ENCODE measurements at regions not wholly inside any gene's neighbourhood (a gene's known extent, or its start where the extent isn't known, plus 50 kb on each side); places are given as distances from the start of the nearest gene placed in this dataset.
A peak's percentile ranks its signal among the peaks of the same experiment; 100 is the strongest.

DNA sequence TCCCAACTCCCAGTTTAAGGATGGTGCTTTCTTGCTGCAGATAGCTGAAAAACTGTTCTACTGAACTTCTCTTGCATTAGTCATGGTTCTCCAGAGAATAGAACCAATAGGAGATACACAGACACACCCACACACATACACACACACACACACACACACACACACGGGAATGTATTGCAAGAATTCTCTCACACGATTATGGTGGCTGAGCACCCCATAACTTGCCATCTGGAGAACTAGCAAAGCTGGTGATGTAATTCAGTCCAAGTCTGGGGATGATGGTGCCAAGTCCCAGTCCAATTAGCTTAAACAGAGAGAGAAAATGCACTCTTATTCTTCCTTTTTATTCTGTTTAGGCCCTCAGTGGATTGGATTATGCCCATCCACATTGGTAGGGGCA lies 643.9 kb downstream of the DIAPH3 start:
- H3K27me3 ChIP-seq (ENCODE audit: insufficient read depth in 3 of 3, low read length in 2 of 3): no peaks in the 10 kb centered on the region
- no peaks in the 10 kb centered on the region for H3K9me3 ChIP-seq
- no peak overlapping the region for H3K4me3 ChIP-seq
- TF ChIP-seq, protein P1, sequence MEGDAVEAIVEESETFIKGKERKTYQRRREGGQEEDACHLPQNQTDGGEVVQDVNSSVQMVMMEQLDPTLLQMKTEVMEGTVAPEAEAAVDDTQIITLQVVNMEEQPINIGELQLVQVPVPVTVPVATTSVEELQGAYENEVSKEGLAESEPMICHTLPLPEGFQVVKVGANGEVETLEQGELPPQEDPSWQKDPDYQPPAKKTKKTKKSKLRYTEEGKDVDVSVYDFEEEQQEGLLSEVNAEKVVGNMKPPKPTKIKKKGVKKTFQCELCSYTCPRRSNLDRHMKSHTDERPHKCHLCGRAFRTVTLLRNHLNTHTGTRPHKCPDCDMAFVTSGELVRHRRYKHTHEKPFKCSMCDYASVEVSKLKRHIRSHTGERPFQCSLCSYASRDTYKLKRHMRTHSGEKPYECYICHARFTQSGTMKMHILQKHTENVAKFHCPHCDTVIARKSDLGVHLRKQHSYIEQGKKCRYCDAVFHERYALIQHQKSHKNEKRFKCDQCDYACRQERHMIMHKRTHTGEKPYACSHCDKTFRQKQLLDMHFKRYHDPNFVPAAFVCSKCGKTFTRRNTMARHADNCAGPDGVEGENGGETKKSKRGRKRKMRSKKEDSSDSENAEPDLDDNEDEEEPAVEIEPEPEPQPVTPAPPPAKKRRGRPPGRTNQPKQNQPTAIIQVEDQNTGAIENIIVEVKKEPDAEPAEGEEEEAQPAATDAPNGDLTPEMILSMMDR (IDR thresholded peaks at IDR 0.05): no peak
- ATAC-seq: no peak
- no peak overlapping the region for H3K27ac ChIP-seq
- DNase-seq: no peak
- no peaks in the 10 kb centered on the region for H3K36me3 ChIP-seq (ENCODE audit: insufficient read depth in 1 of 2, low read depth in 1 of 2)
- intact Hi-C loops (cut with DNase I): no loop called here
- H3K4me1 ChIP-seq: no peaks in the 10 kb centered on the region
- 20 to 61% (median 34%) methylated on average over 2 of the region's 2 CpGs for WGBS, 3 donors

DNA sequence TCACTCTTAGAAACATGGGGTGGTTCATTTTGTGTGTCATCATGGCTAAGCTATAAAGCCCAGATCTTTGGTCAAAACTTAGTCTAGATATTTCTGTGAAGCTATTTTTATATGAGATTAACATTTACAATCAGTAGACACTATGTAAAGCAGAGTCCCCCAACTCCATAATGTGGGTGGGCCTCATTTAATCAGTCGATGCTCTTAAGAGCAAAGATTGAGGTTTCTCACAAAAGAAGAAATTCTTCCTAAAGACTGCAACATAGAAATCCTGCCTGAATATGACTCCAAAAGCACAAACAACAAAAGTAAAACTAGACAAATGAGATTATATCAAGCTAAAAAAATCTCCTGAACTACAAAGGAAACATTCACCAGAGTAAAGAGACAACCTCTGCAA lies 642.2 kb downstream of the DIAPH3 start:
- DNase-seq (no peak), ATAC-seq (no peak)
- Histone ChIP-seq H3K9me3 (no peaks in the 10 kb centered on the region), H3K27ac (no peak overlapping the region), H3K4me3 (no peak overlapping the region), H3K36me3 (ENCODE audit: insufficient read depth in 1 of 2, low read depth in 1 of 2) (no peaks in the 10 kb centered on the region), H3K27me3 (ENCODE audit: insufficient read depth in 3 of 3, low read length in 2 of 3) (no peaks in the 10 kb centered on the region), H3K4me1 (no peaks in the 10 kb centered on the region)
- TF ChIP-seq, protein P1 (IDR thresholded peaks at IDR 0.05): no peak
- WGBS, 3 donors: 99 to 100% (median 100%) methylated on average over 1 of the region's 1 CpG
- intact Hi-C loops (cut with DNase I): no loop called here

DNA sequence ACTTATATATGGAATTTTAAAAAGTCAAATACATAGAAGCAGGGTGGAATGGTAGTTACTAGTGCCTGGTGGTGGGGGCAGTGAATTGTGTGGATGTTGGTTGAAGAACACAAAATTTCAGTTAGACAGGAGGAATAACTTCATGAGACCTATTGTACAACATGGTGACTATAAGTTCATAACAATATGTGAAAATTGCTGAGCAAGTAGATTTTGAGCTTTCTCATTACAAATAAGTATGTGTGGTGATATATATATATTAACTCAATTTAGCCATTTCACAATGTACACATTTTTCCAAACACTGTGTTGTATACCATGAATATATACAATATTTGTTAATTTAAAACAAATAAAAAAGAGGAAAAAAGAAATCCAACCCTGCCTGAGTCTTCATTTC lies 641.1 kb downstream of the DIAPH3 start:
- TF ChIP-seq, protein P1 (IDR thresholded peaks at IDR 0.05): no peak
- no peaks in the 10 kb centered on the region for H3K27me3 ChIP-seq (ENCODE audit: insufficient read depth in 3 of 3, low read length in 2 of 3)
- no peaks in the 10 kb centered on the region for H3K9me3 ChIP-seq
- no peak overlapping the region for H3K27ac ChIP-seq
- H3K4me1 ChIP-seq: no peaks in the 10 kb centered on the region
- H3K4me3 ChIP-seq: no peak overlapping the region
- no peak for DNase-seq
- intact Hi-C loops (cut with DNase I): no loop called here
- ATAC-seq: no peak
- H3K36me3 ChIP-seq (ENCODE audit: insufficient read depth in 1 of 2, low read depth in 1 of 2): no peaks in the 10 kb centered on the region

DNA sequence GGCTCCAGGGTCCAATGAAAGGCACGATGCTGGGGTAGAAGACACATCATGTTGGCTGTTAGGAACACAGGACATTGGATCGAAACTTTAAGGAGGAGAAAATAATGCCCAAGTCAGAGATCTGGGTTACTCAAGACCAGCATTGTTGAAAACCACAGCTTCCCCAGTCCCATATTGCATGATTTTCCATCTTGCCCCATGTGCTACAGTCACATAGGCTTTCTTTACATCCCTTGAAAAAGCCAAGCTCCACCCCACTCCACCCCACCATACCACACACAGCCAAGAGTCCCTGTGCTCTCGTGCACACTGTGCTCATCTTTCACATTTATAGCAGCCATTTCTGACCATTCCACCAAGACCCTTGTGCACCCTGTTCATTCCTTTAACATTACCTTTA lies 636.2 kb downstream of the DIAPH3 start:
- Histone ChIP-seq H3K9me3 (no peaks in the 10 kb centered on the region), H3K36me3 (ENCODE audit: insufficient read depth in 1 of 2, low read depth in 1 of 2) (no peaks in the 10 kb centered on the region), H3K4me1 (no peaks in the 10 kb centered on the region), H3K27me3 (ENCODE audit: insufficient read depth in 3 of 3, low read length in 2 of 3) (no peaks in the 10 kb centered on the region), H3K4me3 (no peak overlapping the region), H3K27ac (no peak overlapping the region)
- intact Hi-C loops (cut with DNase I): no loop called here
- TF ChIP-seq, protein P1 (IDR thresholded peaks at IDR 0.05): no peak
- WGBS, 3 donors: 82 to 93% (median 86%) methylated on average over 3 of the region's 3 CpGs
- ATAC-seq (no peak), DNase-seq (no peak)

DNA sequence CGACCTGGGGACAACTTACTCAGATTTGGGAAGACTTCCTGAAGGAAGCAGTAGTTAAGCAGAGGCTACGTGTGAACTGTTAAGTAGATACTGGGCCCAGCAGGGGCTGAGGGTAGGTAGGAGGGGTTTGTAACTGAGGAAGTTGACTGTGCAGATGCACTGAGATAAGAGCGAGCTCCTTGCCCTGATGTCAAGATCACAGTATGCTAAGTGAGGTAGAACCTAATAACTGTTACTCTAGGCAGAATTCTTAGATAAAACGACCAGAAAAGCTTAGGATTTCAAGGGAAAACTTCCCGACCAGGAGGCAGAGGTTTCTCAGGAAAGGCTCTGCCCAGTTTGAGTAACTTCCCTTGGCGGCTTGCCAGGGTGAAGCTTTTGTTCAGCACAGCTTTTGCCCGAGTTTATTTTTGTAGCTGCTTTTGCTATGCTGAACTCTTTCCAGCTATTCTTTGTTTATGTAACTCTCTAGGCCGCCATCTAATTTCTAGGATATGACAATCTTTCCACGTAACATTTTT lies 632.1 kb downstream of the DIAPH3 start:
- no peak overlapping the region for H3K4me3 ChIP-seq
- H3K36me3 ChIP-seq (ENCODE audit: insufficient read depth in 1 of 2, low read depth in 1 of 2): no peaks in the 10 kb centered on the region
- intact Hi-C loops (cut with DNase I): no loop called here
- ATAC-seq (peak in 3 of 4 donors; percentile 40 to 61 (median 44)), DNase-seq (peak; percentile 67 to 73)
- TF ChIP-seq, protein P1 (IDR thresholded peaks at IDR 0.05): no peak
- no peaks in the 10 kb centered on the region for H3K9me3 ChIP-seq
- 21 to 28% (median 23%) methylated on average over 9 of the region's 9 CpGs for WGBS, 3 donors
- H3K27me3 ChIP-seq (ENCODE audit: insufficient read depth in 3 of 3, low read length in 2 of 3): no peaks in the 10 kb centered on the region
- H3K4me1 ChIP-seq: no peaks in the 10 kb centered on the region
- H3K27ac ChIP-seq: no peak overlapping the region

All from psoas muscle (tissue), 7 donors.